ENCODE measurements at regions not wholly inside any gene's neighbourhood (a gene's known extent, or its start where the extent isn't known, plus 50 kb on each side); places are given as distances from the start of the nearest gene placed in this dataset.

GRCh38 chr2:195212586-195212985, 444.4 kb upstream of the SLC39A10 start:
- no peak overlapping the region for H3K4me3 ChIP-seq
- TF ChIP-seq Cebpa-rat (IDR thresholded peaks at IDR 0.05): no peak
- no peaks in the 10 kb centered on the region for H3K27me3 ChIP-seq
- no peak overlapping the region for H3K27ac ChIP-seq
- no peak overlapping the region for H3K4me2 ChIP-seq
- no peaks in the 10 kb centered on the region for H4K20me1 ChIP-seq
- H3K9me3 ChIP-seq (replicated peaks in 1 of 11): no peaks in the 10 kb centered on the region
- no peaks in the 10 kb centered on the region for H3K36me3 ChIP-seq
- H3K9ac ChIP-seq: no peak overlapping the region
- no peaks in the 10 kb centered on the region for H3K4me1 ChIP-seq

GRCh38 chr2:195202163-195202845, 454.7 kb upstream of the SLC39A10 start:
- Histone ChIP-seq H3K36me3 (no peaks in the 10 kb centered on the region), H3K4me1 (0 out of 20 replicates have a peak, but pooled peaks cover 0 to 8% (median 0%) of the 10 kb centered on the region in 10 experiments), H3K4me2 (peak overlapping the region in 1 of 11 experiments; percentile 18; a peak in 1 of 22 replicates), H4K20me1 (no peaks in the 10 kb centered on the region), H3K9me3 (replicated peaks in 1 of 11) (no peaks in the 10 kb centered on the region), H3K27ac (no peak overlapping the region), H3K27me3 (no peaks in the 10 kb centered on the region), H3K4me3 (no peak overlapping the region), H3K9ac (no peak overlapping the region)
- TF ChIP-seq Cebpa-rat (IDR thresholded peaks at IDR 0.05): no peak

- no peak overlapping the region for H3K27ac ChIP-seq
- TF ChIP-seq Cebpa-rat (IDR thresholded peaks at IDR 0.05): no peak
- no peaks in the 10 kb centered on the region for H3K27me3 ChIP-seq
- H3K4me2 ChIP-seq: no peak overlapping the region
- H3K9ac ChIP-seq: no peak overlapping the region
- no peaks in the 10 kb centered on the region for H3K36me3 ChIP-seq
- H3K4me1 ChIP-seq: 0 out of 20 replicates have a peak, but pooled peaks cover 0 to 8% (median 0%) of the 10 kb centered on the region in 10 experiments
- H3K4me3 ChIP-seq: no peak overlapping the region
- H4K20me1 ChIP-seq: no peaks in the 10 kb centered on the region
- H3K9me3 ChIP-seq (replicated peaks in 1 of 11): no peaks in the 10 kb centered on the region
Observed at GRCh38 chr2:195199864-195200263, 457.2 kb upstream of the SLC39A10 start.

- no peak for TF ChIP-seq Cebpa-rat (IDR thresholded peaks at IDR 0.05)
- Histone ChIP-seq H3K9ac (no peak overlapping the region), H3K27me3 (no peaks in the 10 kb centered on the region), H3K4me1 (no peaks in the 10 kb centered on the region), H3K36me3 (no peaks in the 10 kb centered on the region), H4K20me1 (no peaks in the 10 kb centered on the region), H3K9me3 (replicated peaks in 1 of 11) (no peaks in the 10 kb centered on the region), H3K4me3 (no peak overlapping the region), H3K27ac (no peak overlapping the region), H3K4me2 (no peak overlapping the region)
Observed at GRCh38 chr2:195181059-195181705, 475.8 kb upstream of the SLC39A10 start.

GRCh38 chr2:195168369-195168768, 488.7 kb upstream of the SLC39A10 start:
- no peak overlapping the region for H3K4me3 ChIP-seq
- H3K27ac ChIP-seq: no peak overlapping the region
- no peaks in the 10 kb centered on the region for H3K36me3 ChIP-seq

GRCh38 chr2:195164930-195165329, 492.1 kb upstream of the SLC39A10 start:
- Histone ChIP-seq H3K4me1 (no peaks in the 10 kb centered on the region), H3K4me2 (no peak overlapping the region), H3K4me3 (no peak overlapping the region), H3K27ac (no peak overlapping the region), H3K9ac (no peak overlapping the region), H4K20me1 (no peaks in the 10 kb centered on the region), H3K36me3 (no peaks in the 10 kb centered on the region), H3K27me3 (no peaks in the 10 kb centered on the region), H3K9me3 (replicated peaks in 1 of 11) (peaks cover 6 to 14% (median 10%) of the 10 kb centered on the region in 11 experiments; a peak in 13 of 22 replicates)
- TF ChIP-seq Cebpa-rat (IDR thresholded peaks at IDR 0.05): no peak

More at GRCh38 chr2:195168369-195168768, 488.7 kb upstream of the SLC39A10 start:
- TF ChIP-seq Cebpa-rat (IDR thresholded peaks at IDR 0.05): no peak
- no peak overlapping the region for H3K4me2 ChIP-seq
- no peaks in the 10 kb centered on the region for H3K27me3 ChIP-seq
- H3K9me3 ChIP-seq (replicated peaks in 1 of 11): peaks cover 6 to 14% (median 10%) of the 10 kb centered on the region in 11 experiments; a peak in 13 of 22 replicates
- no peaks in the 10 kb centered on the region for H4K20me1 ChIP-seq
- H3K9ac ChIP-seq: no peak overlapping the region
- no peaks in the 10 kb centered on the region for H3K4me1 ChIP-seq

GRCh38 chr2:195162918-195163317, 494.1 kb upstream of the SLC39A10 start:
- Histone ChIP-seq H3K36me3 (no peaks in the 10 kb centered on the region), H3K4me1 (no peaks in the 10 kb centered on the region), H3K27me3 (no peaks in the 10 kb centered on the region), H3K27ac (no peak overlapping the region), H3K4me3 (no peak overlapping the region), H3K9ac (no peak overlapping the region), H4K20me1 (no peaks in the 10 kb centered on the region), H3K4me2 (no peak overlapping the region), H3K9me3 (replicated peaks in 1 of 11) (peaks cover 6 to 12% (median 9%) of the 10 kb centered on the region in 11 experiments; a peak in 13 of 22 replicates)
- no peak for TF ChIP-seq Cebpa-rat (IDR thresholded peaks at IDR 0.05)

GRCh38 chr2:195162194-195162593, 494.8 kb upstream of the SLC39A10 start:
- Histone ChIP-seq H3K4me1 (no peaks in the 10 kb centered on the region), H4K20me1 (no peaks in the 10 kb centered on the region), H3K36me3 (no peaks in the 10 kb centered on the region), H3K9me3 (replicated peaks in 1 of 11) (peaks cover under 1 to 7% (median 4%) of the 10 kb centered on the region in 11 experiments; a peak in 12 of 22 replicates), H3K9ac (no peak overlapping the region), H3K4me2 (no peak overlapping the region), H3K27ac (no peak overlapping the region), H3K27me3 (no peaks in the 10 kb centered on the region), H3K4me3 (no peak overlapping the region)
- TF ChIP-seq Cebpa-rat (IDR thresholded peaks at IDR 0.05): no peak

GRCh38 chr2:195160963-195161362, 496.1 kb upstream of the SLC39A10 start:
- no peak for TF ChIP-seq Cebpa-rat (IDR thresholded peaks at IDR 0.05)
- Histone ChIP-seq H3K9ac (no peak overlapping the region), H4K20me1 (no peaks in the 10 kb centered on the region), H3K27ac (no peak overlapping the region), H3K4me3 (no peak overlapping the region), H3K9me3 (replicated peaks in 1 of 11) (no peaks in the 10 kb centered on the region), H3K36me3 (no peaks in the 10 kb centered on the region), H3K27me3 (no peaks in the 10 kb centered on the region), H3K4me1 (no peaks in the 10 kb centered on the region), H3K4me2 (no peak overlapping the region)

- no peak for TF ChIP-seq Cebpa-rat (IDR thresholded peaks at IDR 0.05)
- H3K9me3 ChIP-seq (replicated peaks in 1 of 11): no peaks in the 10 kb centered on the region
Observed at GRCh38 chr2:195151711-195152110, 505.3 kb upstream of the SLC39A10 start.

More at GRCh38 chr2:195151711-195152110, 505.3 kb upstream of the SLC39A10 start:
- Histone ChIP-seq H3K27ac (no peak overlapping the region), H3K4me2 (no peak overlapping the region), H3K4me3 (no peak overlapping the region), H4K20me1 (no peaks in the 10 kb centered on the region), H3K9ac (no peak overlapping the region), H3K36me3 (no peaks in the 10 kb centered on the region), H3K27me3 (no peaks in the 10 kb centered on the region), H3K4me1 (no peaks in the 10 kb centered on the region)
